GM12872 (cell line): ENCODE measurements at regions not wholly inside any gene's neighbourhood (a gene's known extent, or its start where the extent isn't known, plus 50 kb on each side); places are given as distances from the start of the nearest gene placed in this dataset.

ENCODE experiments used
- TF ChIP-seq, protein P1 (sequence below): IDR thresholded peaks from 3 replicates; pipeline ENCODE4 v1.5.1; 2011; ENCODE audit warnings: low read depth, mild to moderate bottlenecking, low read length, moderate library complexity; ENCODE audit not compliant: insufficient read depth

DNA sequence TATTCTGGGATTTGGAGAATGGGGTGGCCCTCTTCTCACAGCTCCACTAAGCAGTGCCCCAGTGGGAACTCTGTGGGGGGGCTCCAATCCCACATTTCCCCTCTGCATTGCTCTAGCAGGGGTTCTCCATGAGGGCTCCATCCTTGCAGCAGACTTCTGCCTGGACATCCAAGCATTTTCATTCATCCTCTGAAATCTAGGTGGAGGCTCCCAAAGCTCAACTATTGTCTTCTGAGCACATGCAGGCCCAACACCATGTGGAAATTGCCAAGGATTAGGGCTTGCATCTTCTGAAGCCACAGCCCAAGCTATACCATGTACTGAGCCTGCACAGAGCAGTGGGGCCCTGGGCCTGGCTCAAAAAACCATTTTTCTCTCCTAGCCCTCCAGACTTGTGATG lies 162.4 kb upstream of the CWC22 start:
- TF ChIP-seq, protein P1, sequence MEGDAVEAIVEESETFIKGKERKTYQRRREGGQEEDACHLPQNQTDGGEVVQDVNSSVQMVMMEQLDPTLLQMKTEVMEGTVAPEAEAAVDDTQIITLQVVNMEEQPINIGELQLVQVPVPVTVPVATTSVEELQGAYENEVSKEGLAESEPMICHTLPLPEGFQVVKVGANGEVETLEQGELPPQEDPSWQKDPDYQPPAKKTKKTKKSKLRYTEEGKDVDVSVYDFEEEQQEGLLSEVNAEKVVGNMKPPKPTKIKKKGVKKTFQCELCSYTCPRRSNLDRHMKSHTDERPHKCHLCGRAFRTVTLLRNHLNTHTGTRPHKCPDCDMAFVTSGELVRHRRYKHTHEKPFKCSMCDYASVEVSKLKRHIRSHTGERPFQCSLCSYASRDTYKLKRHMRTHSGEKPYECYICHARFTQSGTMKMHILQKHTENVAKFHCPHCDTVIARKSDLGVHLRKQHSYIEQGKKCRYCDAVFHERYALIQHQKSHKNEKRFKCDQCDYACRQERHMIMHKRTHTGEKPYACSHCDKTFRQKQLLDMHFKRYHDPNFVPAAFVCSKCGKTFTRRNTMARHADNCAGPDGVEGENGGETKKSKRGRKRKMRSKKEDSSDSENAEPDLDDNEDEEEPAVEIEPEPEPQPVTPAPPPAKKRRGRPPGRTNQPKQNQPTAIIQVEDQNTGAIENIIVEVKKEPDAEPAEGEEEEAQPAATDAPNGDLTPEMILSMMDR, result no peak

DNA sequence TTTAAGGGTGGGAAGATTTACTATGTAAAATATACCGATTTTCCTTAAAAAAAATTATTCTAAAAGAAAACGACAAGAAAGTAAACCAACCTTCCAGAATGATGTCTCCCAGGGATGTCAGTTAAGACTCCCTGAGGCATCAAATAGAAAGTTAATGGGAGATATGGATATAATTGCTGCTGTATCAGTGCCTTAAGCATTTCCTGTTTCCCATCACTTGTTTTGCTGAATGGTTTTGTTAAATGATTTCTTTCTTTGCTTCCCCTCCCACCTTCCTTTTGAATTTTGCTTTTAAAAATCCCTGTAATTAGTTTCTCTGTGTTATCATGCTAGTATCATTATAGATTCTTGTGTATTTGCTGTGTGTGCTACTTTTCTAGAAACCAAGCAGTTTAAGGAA lies 154.3 kb upstream of the CWC22 start:
- TF ChIP-seq, protein P1, result no peak

DNA sequence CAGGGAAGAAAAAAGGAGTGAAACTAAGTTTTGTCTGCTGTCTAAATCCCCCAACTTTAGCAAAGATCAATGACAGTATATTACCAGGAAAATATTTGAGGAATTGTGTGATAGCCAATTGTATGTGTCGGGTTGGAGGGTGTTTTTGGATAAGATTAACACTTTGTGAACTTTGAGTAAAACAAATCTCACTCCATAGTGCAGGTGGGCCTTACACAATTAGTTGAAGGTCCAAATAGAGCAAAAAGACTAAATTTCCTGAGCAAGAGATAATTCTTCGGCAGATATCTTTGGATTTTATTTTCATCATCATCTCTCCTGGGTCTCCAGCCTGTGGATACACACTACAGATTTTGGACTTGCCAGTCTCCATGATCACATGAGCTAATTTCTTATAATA lies 152.8 kb upstream of the CWC22 start:
- TF ChIP-seq, protein P1, result no peak

DNA sequence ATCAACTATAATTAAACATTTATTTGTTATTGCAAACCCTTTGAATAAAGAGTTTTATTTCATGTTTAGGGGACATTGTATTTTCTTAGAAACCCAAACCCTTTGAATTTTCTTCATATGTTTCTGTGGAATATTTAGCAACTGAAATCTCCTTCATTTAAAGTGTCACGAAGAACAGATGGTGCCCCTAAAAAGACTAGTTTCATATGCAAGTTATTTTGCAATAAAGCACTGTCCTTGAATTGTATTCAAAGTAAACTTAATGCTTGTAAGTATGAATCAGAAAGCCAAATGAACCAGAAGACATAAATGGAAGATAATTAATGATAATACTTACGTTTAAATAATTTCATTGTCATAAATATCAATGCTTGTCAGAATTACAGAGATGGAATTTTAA lies 151.9 kb upstream of the CWC22 start:
- TF ChIP-seq, protein P1, result no peak

DNA sequence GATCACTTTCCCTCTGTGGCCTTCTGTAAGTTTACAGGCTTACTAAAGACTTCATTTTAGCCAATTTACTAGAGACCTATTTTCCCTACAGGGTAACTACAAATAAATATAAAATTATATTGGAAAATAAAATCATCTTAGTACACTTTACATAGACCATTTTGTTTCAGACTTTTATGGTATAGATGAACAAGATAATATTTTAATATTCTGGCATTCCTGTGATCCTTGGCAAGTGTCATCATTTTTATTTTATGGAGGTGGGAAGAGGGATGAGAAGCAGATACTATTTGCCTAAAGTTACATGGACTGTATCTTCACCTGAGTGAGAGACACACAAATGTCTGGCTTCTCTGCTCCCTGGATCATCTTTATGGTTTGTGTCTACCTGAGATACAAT lies 149.6 kb upstream of the CWC22 start:
- TF ChIP-seq, protein P1, result no peak

DNA sequence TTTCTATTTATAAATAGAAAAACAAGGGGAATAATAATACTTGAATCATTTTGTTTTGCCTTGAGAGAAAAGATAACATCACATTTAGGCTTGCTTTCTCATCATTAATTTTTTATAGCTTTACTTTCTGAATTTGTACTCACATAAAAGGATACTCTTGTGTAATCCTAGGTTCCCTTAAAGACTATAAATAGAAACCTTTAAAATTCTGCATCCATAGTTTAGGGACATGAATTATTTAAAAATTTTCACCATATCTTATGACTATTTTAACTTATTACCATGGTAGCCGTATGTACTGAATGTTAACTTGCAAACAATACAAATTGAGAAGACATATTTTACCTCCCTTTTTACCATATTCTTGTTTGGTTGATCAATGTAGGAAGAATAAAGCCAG lies 143.5 kb upstream of the CWC22 start:
- TF ChIP-seq, protein P1, result no peak

DNA sequence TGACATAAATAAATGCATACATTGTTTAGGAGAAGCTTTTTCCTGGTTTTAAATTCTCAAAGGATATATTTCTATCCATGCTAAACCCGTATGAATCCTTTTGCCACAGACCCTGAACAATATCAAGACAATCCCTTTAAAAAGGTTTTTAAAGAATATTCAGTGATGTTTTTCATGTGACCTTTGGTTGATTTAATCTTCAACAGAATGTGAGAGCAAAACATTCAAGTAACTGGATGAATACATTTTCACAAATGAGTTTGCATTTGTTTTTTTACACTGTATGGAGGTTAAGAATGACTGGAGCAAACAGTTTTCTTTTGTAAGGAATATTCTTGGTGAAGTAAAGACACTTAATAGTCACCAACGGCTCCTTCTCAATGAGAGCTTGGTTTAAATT lies 139.4 kb upstream of the CWC22 start:
- TF ChIP-seq, protein P1, result no peak

DNA sequence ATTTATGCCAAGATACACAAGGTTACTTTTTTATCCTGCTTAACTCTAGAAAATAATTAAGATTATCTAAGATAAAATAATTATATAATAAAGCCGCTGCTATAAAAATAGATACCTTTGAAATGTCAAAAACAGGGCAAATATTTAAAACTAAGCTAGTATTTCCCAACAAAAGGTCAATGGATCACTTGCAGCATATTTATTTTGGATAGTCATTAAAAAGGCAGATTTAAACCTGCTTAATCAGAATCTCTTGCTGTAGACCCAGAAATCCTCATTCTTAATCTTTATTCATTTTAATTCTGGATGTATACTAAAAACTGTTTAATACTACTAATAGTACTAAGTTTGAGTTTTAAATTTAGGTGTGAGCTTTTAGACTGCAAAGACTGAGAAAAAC lies 139.0 kb upstream of the CWC22 start:
- TF ChIP-seq, protein P1, result no peak
